ENCODE measurements at regions not wholly inside any gene's neighbourhood (a gene's known extent, or its start where the extent isn't known, plus 50 kb on each side); places are given as distances from the start of the nearest gene placed in this dataset.
"Not testable (repeated sequence)": the region's sequence is repeated elsewhere in the genome, so short reads cannot be mapped to it uniquely, and the experiment has no call there.

DNA sequence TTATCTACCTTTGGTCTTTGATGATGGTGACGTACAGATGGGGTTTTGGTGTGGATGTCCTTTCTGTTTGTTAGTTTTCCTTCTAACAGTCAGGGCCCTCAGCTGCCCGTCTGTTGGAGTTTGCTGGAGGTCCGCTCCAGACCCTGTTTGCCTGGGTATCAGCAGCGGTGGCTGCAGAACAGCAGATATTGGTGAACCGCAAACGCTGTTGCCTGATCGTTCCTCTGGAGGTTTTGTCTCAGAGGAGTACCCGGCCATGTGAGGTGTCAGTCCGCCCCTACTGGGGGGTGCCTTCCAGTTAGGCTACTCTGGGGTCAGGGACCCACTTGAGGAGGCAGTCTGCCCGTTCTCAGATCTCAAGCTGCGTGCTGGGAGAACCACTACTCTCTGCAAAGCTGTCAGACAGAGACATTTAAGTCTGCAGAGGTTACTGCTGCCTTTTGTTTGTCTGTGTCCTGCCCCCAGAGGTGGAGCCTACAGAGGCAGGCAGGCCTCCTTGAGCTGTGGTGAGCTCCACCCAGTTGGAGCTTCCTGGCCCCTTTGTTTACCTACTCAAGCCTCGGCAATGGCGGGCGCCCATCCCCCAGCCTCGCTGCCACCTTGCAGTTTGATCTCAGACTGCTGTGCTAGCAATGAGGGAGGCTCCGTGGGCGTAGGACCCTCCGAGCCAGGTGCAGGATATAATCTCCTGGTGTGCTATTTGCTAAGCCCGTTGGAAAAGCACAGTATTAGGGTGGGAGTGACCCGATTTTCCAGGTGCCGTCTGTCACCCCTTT is 68.5 kb upstream of the ECI2 start:
- DNase-seq (ENCODE audit: low read depth in 2 of 2): not testable (repeated sequence)

DNA sequence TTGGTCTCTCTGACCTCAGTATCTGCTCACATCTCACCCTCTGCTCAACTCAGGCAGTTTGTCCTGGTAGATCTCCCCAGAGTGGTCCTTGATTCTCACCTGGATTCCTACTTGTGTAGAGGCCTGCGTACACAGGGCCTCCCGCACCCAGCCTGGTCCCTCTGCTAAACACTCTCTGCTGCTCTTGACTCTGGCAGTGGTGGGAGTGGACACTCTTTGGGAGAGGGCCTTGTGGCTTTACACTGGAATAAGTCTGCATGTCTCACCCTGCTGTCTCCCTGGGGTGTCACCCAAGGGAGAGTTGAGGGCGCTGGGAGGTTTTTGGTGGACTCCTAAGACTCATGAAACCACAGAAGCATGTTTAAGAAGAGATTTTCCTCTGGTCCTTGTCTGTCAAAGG is 57.3 kb upstream of the ECI2 start:
- no peak for DNase-seq (ENCODE audit: low read depth in 2 of 2)

DNA sequence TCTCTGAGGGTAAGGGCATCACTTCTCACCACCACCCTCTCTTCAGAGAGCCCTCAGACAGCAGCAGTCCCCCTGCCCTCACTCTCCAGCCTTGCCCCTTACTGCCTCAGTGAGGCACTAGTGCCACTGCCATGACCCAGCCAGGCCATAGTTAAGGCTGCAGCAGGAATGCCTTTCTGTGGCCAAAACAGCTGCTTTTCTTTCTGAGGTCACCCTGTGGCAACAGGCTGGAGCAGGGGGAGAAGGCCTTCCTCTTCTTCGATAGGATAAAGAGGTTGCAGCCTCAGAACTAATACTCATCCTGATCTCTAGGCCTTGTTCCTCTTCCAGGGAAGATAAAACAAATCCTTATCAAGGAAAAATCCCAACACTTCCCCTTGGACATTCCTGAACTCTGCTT is 56.8 kb upstream of the ECI2 start:
- DNase-seq (ENCODE audit: low read depth in 2 of 2): no peak

DNA sequence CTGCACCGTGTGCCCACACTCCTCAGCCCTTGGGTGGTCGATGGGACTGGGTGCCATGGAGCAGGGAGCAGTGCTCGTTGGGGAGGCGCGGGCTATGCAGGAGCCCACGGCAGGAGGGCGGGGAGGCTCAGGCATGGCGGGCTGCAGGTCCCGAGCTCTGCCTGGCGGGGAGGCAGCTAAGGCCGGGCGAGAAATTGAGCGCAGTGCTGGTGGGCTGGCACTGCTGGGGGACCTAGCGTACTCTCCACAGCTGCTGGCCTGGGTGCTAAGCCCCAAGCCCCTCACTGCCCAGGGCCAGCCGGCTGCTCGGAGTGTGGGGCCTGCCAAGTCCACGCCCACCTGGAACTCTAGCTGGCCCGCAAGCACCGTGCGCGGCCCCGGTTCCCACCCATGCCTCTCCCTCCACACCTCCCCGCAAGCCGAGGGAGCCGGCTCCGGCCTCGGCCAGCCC is 55.9 kb upstream of the ECI2 start:
- DNase-seq (ENCODE audit: low read depth in 2 of 2): no peak

DNA sequence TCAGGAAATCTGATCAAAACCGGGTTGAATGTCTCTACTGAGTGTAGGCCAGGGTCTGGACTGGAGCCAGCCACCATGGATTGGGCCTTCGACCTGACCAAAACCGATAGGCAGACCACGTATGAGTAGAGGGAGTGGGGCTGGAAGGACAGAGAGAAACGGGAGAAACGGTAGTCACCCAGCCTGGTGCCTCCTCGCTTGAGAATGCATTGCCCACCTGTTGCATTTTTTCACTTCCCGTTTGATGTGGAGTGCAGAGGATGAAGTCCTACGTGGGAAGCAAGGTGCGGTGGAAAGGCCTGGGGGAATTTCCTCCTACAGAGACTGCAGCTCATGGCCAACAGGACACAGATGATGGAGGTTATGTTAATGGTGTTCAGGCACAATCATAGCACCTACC is 53.9 kb upstream of the ECI2 start:
- no peak for DNase-seq (ENCODE audit: low read depth in 2 of 2)

DNA sequence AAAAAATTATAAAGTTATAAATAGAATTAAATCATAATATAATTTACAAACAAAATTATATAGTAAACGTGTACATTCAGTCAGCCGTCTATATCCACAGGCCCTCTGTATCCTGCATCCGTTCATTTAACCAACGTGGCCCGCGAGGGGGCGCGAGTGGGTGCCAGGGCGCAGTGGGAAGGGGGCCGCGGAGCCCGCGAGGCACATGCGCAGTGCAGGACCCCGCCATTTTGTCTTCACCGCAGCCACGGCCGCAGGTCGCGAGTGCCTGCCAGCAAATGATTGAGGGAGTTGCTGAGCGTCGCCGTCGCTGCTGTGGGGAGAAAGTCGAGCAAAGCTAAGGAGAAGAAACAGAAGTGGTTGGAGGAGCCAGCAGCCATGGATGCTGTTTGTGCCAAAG is 53.4 kb upstream of the ECI2 start:
- DNase-seq (ENCODE audit: low read depth in 2 of 2): no peak

DNA sequence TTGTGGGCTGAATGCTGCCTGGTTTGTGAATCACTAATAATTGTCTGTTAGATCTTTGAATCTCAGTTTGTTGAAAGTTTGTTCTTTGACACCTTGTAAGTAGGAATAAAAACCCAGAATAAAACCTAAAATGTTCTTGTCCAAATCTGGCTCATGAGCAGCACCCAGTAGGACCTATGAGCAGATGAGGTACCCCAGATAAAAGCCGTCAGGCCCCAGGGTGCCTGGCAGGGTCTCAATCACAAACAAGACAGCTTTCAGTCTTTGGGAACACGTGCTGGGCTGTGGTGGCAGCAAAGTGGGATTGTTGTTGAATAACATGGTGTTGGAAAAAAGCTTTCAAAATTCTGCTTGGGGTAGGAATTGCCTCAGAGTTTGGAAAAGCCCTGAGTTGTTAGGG is 52.1 kb upstream of the ECI2 start:
- no peak for DNase-seq (ENCODE audit: low read depth in 2 of 2)

DNA sequence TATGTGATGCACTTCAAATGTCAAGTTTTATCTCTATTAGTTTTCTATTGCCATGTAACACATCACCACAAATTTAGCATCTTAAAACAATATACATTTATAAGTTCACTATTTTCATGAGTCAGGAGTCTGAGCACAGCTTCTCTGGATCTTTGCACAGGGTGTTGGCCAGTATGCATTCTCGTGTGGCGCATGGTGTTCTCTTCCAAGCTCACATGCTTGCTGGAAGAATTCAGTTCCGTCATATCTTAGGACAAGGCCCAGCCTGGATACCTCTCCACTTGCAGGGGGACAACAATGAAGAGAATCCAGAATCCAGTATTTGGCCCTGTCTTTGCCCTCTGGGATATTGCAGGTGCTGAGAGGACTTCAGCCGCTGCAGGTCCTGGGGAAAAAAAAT is 51.0 kb upstream of the ECI2 start:
- DNase-seq (ENCODE audit: low read depth in 2 of 2): no peak

DNA sequence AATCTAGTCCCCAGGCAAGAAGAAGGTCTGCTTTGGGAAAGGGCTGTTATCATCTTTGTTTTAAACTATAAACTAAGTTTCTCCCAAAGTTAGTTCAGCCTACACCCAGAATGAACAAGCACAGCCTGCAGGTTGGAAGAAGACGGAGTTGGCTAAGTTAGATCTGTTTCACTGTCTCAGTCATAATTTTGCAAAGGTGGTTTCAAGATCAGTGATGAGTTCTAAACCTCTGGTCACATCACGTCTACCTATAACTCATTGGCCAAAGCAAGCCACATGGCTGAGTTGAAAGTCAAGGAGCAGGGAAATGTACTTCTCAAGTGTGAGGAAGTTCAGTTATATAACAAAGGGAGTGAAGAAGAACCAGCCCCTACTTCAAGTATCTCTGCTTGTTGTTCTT is 50.5 kb upstream of the ECI2 start:
- DNase-seq (ENCODE audit: low read depth in 2 of 2): no peak

DNA sequence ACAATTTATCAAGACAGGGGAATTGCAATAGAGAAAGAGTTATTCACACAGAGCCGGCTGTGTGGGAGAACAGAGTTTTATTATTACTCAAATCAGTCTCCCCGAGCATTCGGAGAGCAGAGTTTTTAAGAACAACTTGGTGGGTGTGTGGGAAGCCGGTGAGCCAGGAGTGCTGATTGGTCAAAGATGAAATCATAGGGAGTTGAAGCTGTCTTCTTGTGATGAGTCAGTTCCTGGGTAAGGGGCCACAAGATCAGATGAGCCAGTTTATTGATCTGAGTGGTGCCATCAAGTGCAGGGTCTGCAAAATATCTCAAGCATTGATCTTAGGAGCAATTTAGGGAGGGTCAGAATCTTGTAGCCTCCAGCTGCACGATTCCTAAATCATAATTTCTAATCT is 50.0 kb upstream of the ECI2 start:
- DNase-seq (ENCODE audit: low read depth in 2 of 2): peak; percentile 22 to 54
